ENCODE measurements at regions not wholly inside any gene's neighbourhood (a gene's known extent, or its start where the extent isn't known, plus 50 kb on each side); places are given as distances from the start of the nearest gene placed in this dataset.
"Not testable (repeated sequence)": the region's sequence is repeated elsewhere in the genome, so short reads cannot be mapped to it uniquely, and the experiment has no call there.

DNA sequence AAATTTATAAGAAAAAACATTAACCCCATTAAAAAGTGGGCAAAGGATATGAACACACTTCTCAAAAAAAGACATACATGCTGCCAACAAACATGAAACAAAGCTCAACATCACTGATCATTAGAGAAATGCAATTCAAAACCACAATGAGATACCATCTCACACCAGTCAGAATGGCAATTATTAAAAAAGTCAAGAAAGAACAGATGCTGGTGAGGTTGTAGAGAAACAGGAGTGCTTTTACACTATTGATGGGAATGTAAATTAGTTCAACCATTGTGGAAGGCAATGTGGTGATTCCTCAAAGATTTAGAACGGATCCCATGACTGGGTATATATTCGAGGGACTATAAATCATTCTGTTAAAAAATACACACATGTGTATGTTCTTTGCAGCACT, 1665.5 kb downstream of the BRINP3 start:
- not testable (repeated sequence) for DNase-seq

DNA sequence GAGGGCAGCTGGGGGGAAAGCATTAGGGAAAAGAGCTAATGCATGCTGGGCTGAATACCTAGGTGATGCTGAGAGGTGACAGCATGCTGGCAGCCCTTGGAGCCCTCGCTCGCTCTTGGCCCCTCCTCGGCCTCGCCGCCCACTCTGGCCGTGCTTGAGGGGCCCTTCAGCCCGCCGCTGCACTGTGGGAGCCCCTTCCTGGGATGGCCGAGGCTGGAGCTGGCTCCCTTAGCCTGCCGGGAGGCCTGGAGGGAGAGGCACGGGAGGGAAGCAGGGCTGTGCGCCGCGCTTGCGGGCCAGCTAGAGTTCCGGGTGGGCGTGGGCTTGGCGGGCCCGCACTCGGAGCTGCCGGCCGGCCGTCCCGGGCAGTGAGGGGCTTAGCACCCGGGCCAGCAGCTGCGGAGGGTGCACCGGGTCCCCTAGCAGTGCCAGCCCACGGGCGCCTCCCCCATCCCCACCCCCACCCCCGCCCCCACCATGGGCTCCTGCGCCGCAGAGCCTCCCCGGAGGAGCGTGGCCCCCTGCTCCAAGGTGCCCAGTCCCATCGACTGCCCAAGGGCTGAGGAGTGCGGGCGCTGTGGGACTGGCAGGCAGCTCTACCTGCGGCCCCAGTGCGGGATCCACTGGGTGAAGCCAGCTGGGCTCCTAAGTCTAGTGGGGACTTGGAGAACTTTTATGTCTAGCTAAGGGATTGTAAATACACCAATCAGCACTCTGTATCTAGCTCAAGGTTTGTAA, 1664.7 kb downstream of the BRINP3 start:
- DNase-seq, result not testable (repeated sequence)

DNA sequence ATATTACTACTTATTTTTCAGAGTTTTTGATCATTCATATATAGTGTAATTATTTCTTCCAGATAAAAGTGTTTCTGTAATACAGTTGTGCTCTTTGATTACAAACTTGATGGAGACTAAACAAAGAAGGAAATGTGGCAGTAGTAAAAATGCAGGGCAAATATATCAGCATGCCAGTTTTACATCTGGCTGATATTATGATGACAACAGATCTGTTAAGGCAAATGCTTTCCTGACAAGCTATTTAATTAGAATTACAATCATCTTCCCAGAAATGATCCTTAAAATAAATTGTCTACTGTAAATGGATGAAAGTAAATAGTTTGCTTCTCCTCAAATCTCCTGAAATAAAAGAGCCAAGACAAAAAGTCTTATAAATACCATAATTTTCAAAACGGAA, 1659.8 kb downstream of the BRINP3 start:
- no peak for DNase-seq

DNA sequence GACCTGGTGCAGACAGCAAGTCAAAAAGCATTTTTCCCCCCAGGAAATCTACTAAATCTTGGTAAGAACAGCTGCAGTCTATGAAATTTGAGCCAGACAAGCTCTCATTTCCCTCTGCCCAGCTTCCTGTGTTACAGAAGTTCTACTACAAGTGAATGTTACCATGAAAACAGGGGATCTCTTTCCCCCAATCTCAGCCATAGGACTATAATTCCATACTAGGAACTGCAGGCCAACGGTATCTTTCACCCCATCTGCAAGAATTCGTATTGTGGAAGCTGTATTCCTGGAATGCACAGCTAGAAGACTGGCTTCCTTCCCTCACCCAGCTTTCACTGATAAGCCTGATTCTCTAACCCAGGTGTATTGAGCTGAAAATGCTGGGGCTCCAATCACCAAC, 1655.4 kb downstream of the BRINP3 start:
- peak; percentile 69 for DNase-seq

DNA sequence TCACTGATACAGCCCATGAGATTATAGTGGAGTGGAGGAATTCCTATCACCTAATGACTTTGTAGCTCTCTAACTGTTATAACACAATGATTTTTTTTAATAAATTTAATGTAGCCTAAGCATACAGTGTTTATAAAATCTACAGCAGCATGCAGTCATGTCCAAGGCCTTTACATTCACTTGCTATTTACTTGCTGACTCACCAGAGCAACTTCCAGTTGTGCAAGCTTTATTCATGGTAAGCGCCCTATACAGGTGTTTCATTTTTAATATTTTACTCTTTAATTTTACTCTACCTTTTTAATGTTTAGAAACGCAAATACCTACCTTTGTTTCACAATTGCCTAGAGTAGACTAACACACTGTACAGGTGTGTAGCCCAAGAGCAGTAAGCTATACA, 1652.2 kb downstream of the BRINP3 start:
- no peak for DNase-seq

DNA sequence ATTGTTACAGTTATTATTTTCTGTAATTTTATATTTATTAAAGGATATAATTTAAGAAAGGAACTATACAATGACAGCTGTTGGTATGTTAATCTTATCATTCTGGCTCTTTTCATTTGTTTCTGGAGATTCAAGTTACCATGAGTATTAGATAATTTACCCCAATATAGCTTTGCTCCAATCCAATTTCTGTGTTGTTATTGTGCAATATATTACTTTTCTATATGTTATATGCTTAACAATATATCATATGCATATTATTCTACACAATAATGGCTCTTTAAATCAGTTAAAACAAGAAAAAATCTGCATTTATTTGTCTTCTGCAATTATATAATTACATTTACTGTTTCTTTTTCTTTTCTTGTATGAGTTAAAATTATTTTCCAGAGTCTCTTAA, 1650.9 kb downstream of the BRINP3 start:
- DNase-seq, result no peak

DNA sequence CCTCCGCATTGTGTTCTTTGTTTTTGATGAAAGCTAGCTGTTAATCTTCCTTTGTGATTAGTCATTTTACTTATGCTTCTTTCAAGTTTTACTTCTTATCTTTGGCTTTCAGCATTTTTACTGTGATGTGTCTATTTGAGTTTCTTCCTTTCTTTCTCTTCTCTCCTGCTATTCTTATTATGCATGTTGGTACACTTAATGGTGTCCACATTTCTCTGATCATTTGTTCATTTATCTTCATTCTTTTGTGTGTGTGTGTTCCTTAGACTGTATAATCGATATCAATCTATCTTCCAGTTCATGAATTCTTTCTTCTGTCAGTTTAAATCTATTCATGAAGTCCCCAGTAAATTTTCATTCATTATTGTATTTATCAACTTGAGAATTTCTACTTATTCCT, 1650.3 kb downstream of the BRINP3 start:
- DNase-seq, result no peak

DNA sequence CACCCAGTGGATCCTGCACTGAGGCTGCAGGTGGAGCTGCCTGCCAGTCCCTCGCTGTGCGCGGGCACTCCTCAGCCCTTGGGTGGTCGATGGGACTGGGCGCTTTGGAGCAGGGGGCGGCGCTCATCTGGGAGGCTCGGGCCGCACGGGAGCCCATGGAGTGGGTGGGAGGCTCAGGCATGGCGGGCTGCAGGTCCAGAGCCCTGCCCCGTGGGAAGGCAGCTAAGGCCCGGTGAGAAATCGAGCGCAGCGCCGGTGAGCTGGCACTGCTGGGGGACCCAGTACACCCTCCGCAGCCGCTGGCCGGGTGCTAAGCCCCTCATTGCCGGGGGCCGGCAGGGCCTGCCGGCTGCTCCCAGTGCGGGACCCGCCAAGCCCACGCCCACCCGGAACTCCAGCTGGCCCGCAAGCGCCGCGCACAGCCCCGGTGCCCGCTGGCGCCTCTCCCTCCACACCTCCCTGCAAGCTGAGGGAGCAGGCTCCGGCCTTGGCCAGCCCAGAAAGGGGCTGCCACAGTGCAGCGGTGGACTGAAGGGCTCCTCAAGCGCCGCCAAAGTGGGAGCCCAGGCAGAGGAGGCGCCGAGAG, 1636.5 kb downstream of the BRINP3 start:
- not testable (repeated sequence) for DNase-seq

DNA sequence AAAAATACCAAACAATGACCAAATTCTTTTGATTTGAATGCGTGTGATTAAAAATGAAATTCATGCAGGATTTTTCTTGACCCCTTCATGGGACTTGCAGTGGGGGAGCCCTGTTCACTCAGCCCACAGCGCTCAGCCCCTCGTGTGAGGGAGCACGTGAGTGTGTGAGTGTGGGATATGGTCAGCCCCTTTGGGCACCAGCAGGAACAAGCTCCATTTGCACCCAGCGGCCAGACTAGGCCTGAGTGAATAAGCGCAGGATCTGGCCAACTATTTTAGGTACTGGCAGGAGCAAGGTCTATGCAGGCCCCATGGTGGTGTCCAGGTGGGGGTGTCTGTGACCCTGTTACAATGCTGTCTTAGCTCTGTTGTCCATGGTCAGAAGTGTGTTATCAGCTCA, 1631.2 kb downstream of the BRINP3 start:
- DNase-seq, result no peak

DNA sequence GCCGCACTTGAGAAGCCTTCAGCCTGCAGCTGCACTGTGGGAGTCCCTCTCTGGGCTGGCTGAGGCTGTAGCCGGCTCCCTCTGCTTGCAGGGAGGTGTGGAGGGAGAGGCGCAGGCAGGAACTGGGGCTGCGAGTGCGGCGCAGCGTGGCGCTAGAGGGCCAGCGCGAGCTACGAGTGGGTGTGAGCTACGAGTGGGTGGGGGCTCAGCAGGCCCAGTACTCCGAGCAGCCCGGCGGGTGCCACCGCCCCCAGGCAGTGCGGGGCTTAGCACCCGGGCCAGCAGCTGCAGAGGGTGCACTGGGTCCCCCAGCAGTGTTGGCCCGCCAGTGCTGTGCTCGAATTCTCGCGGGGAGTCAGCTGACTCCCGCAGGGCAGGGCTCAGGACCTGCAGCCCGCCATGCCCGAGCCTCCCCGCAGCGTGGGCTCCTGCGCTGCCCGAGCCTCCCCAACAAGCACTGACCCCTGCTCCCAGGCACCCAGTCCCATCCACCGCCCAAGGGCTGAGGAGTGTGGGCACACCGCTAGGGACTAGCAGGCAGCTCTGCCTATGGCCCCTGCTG, 1620.1 kb downstream of the BRINP3 start:
- no peak for DNase-seq

DNA sequence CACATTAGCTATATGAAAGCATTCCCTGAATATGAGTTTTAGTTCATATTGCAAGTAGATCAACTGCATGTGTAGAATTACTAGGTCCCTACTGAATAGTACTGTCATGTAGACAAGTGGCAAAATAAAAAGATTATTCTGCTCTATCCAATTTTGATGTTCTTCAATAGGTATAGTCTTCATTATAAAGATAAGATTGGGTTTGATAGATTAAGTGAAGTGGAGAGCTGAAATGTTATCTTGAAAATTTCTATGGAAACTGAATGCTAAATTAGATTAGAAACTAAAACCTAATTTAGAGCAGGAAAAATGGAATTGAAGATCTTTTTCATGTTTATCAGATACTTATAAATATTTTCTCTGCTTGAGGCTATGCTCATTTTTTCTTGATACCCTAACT, 1610.0 kb downstream of the BRINP3 start:
- no peak for DNase-seq

DNA sequence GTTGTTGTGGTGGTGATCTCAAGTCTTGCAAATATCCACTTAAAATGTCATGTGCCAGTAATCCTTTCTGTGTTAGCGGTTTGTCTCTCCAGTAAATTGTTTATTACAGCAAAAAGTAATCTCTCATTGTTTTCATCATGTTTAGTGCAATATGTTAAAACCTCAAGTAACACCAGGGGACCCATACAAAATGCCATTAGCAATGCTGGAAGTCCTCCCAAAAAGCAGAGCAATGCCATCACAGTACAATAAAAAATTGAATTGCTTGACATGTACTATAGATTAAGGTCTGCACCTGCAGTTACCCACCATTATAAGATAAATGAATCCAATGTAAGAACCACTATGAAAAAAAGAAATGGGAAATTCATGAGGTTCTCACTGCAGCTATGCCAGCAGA, 1606.5 kb downstream of the BRINP3 start:
- DNase-seq, result no peak

DNA sequence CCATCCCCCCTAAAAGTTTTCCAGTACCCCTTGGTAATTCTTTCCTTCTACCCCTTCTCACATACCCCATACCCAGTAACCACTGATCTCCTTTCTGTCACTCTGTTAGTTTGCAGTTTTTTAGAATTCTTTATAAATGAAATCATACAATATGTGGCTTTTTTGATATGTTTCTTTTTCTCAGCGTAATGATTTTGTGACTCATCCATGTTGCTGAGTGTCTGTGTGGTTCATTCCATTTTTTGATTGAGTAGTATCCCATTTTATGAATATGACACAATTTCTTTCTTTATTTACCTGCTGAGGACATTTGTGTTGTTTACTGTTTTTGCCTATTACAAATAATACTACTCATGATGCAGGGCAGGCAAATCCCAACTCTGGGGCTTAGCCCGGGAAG, 1605.3 kb downstream of the BRINP3 start:
- no peak for DNase-seq

DNA sequence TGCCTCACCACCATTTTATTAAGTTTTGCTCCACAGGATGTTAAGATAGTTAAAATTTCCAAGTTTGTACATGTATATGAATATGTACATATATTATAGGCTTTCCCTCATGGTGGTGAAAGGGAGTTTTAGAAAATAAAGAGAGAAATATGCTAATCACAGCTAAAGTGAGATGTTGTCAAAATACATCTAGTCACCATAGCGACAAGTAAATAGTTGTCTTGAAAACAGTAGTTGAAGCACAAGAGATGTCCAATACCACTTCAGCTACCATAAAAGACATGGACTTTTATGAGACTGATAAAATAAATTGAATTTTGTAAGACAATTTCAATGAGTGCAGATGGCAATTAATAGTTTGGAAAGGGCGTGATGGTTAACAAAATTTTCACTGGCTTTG, 1600.0 kb downstream of the BRINP3 start:
- DNase-seq, result no peak

DNA sequence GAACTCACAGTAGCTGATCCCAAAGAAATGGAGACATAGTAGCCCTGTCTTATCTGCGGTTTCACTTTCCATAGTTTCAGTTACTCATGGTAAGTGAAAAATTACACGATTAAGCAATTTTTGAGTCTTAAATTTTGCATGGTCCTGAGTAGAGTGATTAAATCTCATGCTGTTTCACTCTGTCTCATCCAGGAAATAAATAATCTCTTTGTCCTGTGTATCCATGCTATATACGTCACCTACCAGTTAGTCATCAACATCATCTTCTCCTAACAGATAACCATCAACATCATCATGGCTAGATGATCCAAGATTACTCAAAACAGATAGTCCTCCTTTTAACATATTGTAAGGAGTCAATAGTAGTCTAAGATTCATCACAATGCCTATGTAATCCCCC, 1589.3 kb downstream of the BRINP3 start:
- no peak for DNase-seq

DNA sequence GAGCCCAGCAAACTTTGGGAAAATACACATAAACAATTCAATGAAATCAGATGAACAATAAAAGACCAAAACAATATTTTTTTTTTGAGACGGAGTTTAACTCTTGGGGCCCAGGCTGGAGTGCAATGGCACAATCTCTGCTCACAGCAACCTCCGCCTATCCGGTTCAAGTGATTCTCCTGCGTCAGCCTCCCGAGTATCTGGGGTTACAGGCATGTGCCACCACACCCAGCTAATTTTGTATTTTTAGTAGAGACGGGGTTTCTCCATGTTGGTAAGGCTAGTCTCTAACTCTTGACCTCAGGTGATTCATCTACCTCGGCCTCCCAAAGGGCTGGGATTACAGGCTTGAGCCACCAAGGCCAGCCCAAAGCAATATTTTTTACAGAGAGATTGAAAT, 1588.5 kb downstream of the BRINP3 start:
- DNase-seq, result no peak

DNA sequence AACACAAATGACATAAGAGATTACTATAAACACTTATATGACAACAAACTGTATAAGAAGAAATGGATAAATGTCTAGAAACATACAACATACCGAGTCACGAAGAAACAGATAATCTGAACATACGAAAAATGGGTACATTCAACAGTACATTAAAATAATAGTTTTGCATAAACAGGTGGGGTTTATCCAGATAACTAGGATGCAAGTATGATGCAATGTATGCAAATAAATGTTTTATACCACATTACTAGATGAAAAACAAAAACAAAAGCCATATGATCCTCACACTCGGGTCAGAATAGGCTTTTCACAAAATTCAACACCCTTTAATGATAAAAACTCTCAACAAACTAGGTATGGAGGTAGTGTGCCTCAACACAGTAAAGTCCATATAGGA, 1585.7 kb downstream of the BRINP3 start:
- DNase-seq, result no peak

DNA sequence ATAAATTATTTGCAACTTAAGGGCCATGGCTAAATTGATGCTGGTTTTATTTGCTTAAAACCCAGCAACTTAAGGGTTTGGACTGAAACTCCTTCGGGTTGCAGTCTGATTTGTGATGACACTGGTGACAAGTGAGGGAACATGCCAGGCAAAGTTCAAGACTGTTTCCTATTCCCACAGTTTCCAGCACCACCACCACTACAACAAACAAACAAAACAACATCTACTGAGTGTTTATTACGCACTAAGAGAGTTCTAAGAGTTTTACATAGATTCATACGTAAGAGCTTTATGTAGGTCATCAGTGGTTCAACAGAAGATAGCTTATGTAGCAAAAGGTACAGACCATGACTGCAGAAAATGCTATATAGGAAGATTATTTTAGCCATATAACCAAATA, 1582.1 kb downstream of the BRINP3 start:
- no peak for DNase-seq

DNA sequence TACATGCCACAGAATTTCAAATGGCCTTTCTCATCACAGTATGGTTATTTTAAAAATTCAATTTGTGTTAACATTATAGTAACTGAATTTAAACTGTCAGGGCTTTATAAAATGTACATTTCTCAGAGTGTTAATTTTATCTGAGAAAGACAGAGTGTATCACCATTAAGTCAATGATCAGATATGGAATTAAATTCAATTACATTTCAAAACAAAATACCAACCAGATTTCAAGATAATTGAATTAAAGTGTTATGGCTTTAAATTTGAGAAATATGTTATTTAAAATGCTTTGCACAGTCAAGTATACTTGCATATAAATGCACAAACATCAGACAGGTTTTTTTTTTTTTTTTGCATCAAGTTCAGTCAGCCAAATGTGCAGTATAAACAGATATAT, 1574.4 kb downstream of the BRINP3 start:
- DNase-seq, result no peak

DNA sequence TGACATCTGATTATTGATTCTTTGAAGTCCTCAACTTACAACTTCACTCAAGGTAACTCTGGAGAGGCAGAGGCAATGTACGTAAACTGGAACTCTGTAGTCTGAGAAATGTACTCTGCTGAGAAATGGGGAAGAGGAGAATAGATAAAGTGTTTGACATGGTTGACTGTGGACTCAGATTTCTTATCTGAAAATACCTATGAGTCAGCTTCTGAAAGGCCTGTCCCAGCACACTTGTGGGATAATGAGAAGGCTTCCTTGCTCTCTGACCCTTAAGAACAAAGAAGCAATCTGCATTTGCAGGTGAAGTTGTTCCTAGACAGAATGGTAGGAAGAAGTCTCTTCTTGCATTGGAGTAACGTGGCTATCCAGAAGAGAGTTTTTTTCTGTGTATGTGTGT, 1573.5 kb downstream of the BRINP3 start:
- DNase-seq, result no peak

DNA sequence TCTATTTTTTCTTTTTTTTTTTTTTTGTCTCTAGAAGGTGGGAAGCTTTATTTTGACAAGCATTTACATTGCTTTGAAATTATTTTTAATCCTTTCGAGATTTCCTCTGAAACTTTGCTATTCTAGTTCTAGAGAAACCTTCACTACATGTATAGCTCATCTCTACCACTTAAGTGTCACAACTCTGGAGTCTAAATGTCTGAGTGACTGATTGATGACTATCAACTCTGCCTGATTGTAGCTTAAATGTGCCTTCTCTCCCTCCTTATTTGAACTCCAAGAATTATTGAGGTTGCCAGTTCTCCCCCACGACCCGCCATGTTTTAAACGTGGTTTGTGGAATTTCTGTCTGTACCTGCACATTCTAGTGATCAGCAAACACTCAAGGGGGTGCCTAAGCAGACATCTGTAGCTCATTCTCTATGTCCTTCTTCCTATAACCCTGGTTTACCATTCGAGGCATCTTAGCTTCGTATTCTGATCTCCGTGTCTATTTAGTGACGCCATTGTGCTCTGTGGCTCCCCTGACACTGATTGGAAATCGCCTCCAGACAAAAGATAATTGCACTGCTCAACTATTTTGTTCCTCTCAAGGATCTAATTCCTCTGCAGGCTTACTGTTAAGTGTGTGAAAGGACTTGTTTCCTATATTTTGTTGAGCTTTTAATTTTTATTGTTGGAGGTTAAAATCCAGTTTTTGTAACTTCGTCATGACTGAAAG, 1570.6 kb downstream of the BRINP3 start:
- DNase-seq, result no peak

DNA sequence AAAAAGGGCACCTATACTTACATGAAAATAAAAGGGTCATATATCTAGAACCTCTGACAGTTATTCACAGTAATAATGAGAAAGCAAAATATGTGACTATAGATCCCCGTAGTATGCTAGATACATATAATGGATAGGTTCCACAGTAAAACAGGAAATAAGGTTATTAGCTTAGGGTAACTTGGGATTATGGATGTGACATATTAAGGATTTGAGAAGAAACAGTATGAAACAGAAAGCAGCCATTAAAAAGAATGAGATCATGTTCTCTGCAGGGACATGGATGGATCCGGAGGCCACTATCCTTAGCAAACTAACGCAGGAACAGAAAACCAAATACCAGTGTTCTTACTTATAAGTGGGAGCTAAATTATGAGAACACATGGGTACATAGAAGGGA, 1547.3 kb downstream of the BRINP3 start:
- DNase-seq, result no peak

DNA sequence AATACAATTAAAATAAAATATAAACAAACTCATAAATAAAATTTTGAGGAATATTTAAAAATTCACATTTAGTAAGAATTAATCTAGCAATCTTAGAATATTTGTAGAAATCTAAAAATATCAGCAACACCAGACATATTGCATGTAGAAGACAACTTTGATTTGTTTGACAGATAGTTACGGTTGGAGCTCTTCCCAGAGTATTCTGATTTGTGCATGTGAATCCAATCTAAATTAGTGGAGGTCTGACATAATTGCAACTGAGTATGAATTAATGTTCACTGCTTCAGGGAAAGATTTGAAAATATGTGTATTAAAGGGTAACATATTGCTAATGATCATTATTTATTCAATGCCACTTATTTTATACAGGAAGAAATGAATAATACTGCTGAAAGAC, 1546.2 kb downstream of the BRINP3 start:
- no peak for DNase-seq

DNA sequence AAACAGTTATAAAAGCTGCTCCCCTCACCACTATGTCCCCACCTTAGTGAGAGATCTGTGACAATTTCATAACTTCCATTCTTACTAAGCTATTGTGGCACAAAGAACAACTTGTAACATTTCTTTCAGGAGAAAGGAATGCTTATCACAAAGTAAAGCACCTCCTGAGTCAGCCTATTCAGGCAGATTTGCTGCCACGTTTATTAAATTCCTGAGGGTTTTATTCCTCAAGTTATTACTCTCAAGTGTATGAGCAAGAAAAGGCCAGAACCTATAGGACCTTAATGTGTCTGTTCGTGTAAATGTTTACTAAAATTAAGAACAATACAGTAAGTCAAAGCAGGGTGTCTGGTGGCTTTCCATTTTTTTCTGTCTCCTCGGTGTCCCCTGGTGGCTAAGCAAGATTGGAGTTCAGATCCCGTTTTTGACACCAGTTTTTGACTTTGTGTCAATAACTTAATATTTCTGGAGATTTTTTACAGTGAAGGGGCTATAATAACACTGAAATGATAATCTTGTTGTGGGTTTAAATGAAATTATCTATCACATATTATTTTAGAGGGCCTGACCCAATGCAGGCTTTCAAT, 1539.6 kb downstream of the BRINP3 start:
- no peak for DNase-seq

Data from NCI-H2081 treated with DMSO at 0.1 percent for 48 hours (cell line).